LHCN-M2 (cell line): ENCODE measurements at regions not wholly inside any gene's neighbourhood (a gene's known extent, or its start where the extent isn't known, plus 50 kb on each side); places are given as distances from the start of the nearest gene placed in this dataset.
"Not testable (repeated sequence)": the region's sequence is repeated elsewhere in the genome, so short reads cannot be mapped to it uniquely, and the experiment has no call there.

ENCODE experiments used
- DNase-seq: peaks from one replicate; pipeline ENCODE4 v3.0.0-alpha.2; 2012; ENCODE audit warnings: low read depth

GRCh38 chr2:234565201-234565600 lies 68.3 kb upstream of the ARL4C start:
- no peak for DNase-seq

- peak; percentile 39 for DNase-seq
These were observed 67.8 kb upstream of the ARL4C start for GRCh38 chr2:234564699-234565098.

- no peak for DNase-seq
These were observed 62.7 kb upstream of the ARL4C start for GRCh38 chr2:234559609-234560008.

- no peak for DNase-seq
These were observed 61.8 kb upstream of the ARL4C start for GRCh38 chr2:234558642-234559041.

GRCh38 chr2:234556848-234557573 lies 60.1 kb upstream of the ARL4C start:
- no peak for DNase-seq

GRCh38 chr2:234555616-234556249 lies 58.9 kb upstream of the ARL4C start:
- no peak for DNase-seq

GRCh38 chr2:234555161-234555560 lies 58.3 kb upstream of the ARL4C start:
- no peak for DNase-seq

- not testable (repeated sequence) for DNase-seq
These were observed 56.3 kb upstream of the ARL4C start for GRCh38 chr2:234553223-234553622.

- DNase-seq = peak; percentile 85
These were observed 53.7 kb upstream of the ARL4C start for GRCh38 chr2:234550511-234551107.

- no peak for DNase-seq
These were observed 53.2 kb upstream of the ARL4C start for GRCh38 chr2:234550056-234550455.

GRCh38 chr2:234548695-234549420 lies 52.0 kb upstream of the ARL4C start:
- DNase-seq = peak; percentile 67

GRCh38 chr2:234546770-234547169 lies 49.9 kb upstream of the ARL4C start:
- DNase-seq = no peak
